ENCODE measurements at regions not wholly inside any gene's neighbourhood (a gene's known extent, or its start where the extent isn't known, plus 50 kb on each side); places are given as distances from the start of the nearest gene placed in this dataset.

DNA sequence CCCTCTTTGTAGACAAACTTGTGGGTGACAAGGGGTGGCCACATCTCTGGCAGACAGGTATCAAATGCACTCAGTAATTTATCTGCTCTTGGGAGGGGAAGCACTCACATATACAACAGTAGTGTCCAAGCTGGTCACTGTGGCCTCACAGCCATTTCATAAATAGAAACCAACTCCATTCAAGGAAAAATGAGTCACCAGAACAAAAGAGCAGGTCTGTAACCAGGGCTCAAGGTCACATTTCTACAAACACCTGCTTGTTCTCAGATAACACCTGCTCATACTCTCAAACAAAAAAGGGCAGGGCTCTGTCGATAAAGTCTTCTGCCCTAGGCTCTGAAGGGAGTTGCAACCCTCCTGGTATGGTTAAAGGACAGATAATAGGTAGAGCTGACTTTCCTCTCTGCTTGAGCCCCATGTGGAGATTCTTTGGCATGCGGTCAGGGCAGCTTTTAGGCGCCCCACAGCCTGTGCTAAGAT is 459.0 kb downstream of the BCL11A start:
- ATAC-seq (no peak), DNase-seq (no peak)
- Mint-ChIP-seq H3K4me3 (no peak overlapping the region), H3K9me3 (ENCODE audit: insufficient read depth) (no peaks in the 10 kb centered on the region), H3K36me3 (ENCODE audit: low read depth) (no peaks in the 10 kb centered on the region), H3K27me3 (ENCODE audit: low read depth) (peaks cover 3% of the 10 kb centered on the region), H3K4me1 (ENCODE audit: low read depth) (no peaks in the 10 kb centered on the region), H3K27ac (no peak overlapping the region)
- ChIA-PET CTCF (no interaction called here), POLR2A (no interaction called here)

DNA sequence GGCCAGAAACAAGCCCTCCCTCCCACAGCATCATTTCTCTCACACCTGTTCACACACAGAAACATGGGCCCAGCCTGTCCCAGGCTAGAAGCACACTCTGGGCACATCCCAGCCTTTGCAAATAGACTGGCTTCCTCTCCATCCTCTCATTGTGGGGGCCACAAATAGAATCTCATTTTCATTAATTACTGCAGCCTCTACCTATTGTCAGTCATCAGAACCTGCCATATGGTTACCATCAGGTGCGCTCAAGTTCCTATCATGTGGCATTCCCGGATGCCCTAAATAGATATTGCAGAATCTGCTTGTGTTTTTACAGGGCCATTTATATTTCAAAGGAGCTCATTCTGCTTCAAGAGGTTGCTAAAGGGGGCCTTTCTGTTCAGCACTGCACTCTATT is 460.7 kb downstream of the BCL11A start:
- H3K27ac Mint-ChIP-seq = no peak overlapping the region
- POLR2A ChIA-PET = no interaction called here
- H3K27me3 Mint-ChIP-seq (ENCODE audit: low read depth) = no peaks in the 10 kb centered on the region
- no peaks in the 10 kb centered on the region for H3K4me1 Mint-ChIP-seq (ENCODE audit: low read depth)
- no peak for DNase-seq
- no peaks in the 10 kb centered on the region for H3K9me3 Mint-ChIP-seq (ENCODE audit: insufficient read depth)
- H3K4me3 Mint-ChIP-seq = no peak overlapping the region
- H3K36me3 Mint-ChIP-seq (ENCODE audit: low read depth) = no peaks in the 10 kb centered on the region
- no peak for ATAC-seq
- CTCF ChIA-PET = interaction anchor here (0.6 kb wide), 1 partner anchor 1602 kb away, joined by 3 read pairs; no protein-coding TSS in a partner anchor

DNA sequence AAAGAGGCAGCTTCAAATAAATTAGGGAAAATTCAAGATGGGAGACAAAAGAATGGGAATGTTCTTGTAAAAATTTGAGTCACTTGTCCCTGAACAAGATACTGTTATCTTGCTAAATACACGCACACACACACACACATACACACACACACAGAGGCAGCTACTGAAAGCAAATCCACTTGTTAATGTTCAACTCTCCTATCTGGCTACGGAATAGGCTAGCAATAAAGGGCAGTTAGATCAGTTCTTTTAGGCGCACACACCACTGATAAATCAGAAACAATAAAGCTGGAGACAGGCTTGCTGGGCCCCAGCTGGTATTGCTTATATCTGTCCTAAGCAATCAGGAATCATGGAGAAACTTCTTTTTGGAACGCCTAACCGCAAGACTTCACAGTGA is 461.6 kb downstream of the BCL11A start:
- no peaks in the 10 kb centered on the region for H3K9me3 Mint-ChIP-seq (ENCODE audit: insufficient read depth)
- DNase-seq = no peak
- H3K27me3 Mint-ChIP-seq (ENCODE audit: low read depth) = no peaks in the 10 kb centered on the region
- H3K27ac Mint-ChIP-seq = no peak overlapping the region
- no peaks in the 10 kb centered on the region for H3K36me3 Mint-ChIP-seq (ENCODE audit: low read depth)
- no peak for ATAC-seq
- CTCF ChIA-PET = no interaction called here
- no peak overlapping the region for H3K4me3 Mint-ChIP-seq
- POLR2A ChIA-PET = no interaction called here
- no peaks in the 10 kb centered on the region for H3K4me1 Mint-ChIP-seq (ENCODE audit: low read depth)

DNA sequence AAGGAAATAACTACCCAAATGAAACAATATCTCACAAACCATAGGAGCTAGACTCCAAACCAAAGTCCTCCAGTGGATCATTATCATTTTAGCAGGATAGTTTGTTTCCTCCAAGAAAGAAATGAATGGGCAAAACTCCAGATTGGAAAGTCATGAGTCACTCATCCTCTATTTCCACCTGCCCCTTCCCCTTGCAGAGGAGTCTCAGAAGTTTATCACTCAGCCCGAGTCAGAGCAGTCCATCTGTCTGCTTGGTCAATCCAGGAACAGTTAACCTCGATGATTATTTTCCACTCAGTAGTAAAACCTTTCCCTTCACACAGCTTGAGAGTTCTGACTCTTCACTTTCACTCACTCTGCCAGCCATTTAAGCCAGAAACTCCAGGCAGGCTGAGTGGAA is 462.2 kb downstream of the BCL11A start:
- no peak overlapping the region for H3K4me3 Mint-ChIP-seq
- H3K36me3 Mint-ChIP-seq (ENCODE audit: low read depth) = no peaks in the 10 kb centered on the region
- H3K27me3 Mint-ChIP-seq (ENCODE audit: low read depth) = no peaks in the 10 kb centered on the region
- ChIA-PET CTCF (interaction anchor here (0.6 kb wide), 1 partner anchor 802 kb away, joined by 3 read pairs; no protein-coding TSS in a partner anchor), POLR2A (no interaction called here)
- DNase-seq (no peak), ATAC-seq (no peak)
- H3K9me3 Mint-ChIP-seq (ENCODE audit: insufficient read depth) = no peaks in the 10 kb centered on the region
- H3K27ac Mint-ChIP-seq = no peak overlapping the region
- no peaks in the 10 kb centered on the region for H3K4me1 Mint-ChIP-seq (ENCODE audit: low read depth)

DNA sequence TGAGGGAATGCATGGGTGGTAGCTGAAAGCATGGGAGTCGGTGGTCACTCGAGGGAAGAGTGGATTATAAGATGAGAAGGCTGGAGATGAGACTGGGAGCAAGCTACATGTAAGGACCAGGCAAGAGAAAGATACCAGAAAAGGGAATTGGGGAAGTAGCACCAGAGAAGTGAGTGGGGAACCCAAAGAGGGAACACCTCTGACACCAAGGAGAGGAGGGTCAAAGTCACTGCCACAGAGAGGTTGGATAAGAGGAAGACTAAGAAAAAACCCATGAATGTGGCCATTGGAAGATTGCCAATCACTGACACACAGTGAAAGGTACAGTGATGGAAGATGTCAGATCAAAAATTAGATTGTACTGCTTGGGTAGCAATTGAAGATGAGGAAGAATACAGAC is 473.9 kb downstream of the BCL11A start:
- no peak overlapping the region for H3K27ac Mint-ChIP-seq
- H3K4me1 Mint-ChIP-seq (ENCODE audit: low read depth) = no peaks in the 10 kb centered on the region
- CTCF ChIA-PET = no interaction called here

DNA sequence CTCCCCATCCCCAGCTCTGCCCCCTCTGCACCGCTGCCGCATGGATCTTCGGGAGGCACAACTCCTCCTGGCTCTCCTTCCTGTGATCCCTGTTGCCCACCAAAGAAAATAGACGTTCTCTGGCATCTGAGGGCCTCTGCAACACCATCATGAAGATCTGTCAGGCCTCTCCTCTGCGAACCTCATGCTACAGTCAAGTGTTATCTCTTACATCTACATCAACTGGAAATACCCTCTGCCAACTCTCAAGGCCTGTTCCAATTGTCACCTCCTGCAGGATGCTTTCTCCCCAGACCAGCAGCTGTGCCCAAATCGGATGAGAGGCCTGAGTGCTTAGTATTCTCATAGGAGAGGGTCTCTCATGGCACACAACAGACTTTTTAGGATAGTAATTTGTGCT is 478.4 kb downstream of the BCL11A start:
- DNase-seq (no peak), ATAC-seq (no peak)
- Mint-ChIP-seq H3K4me1 (ENCODE audit: low read depth) (no peaks in the 10 kb centered on the region), H3K27ac (no peak overlapping the region), H3K4me3 (no peak overlapping the region), H3K27me3 (ENCODE audit: low read depth) (no peaks in the 10 kb centered on the region), H3K36me3 (ENCODE audit: low read depth) (no peaks in the 10 kb centered on the region), H3K9me3 (ENCODE audit: insufficient read depth) (no peaks in the 10 kb centered on the region)
- CTCF ChIA-PET = no interaction called here
- POLR2A ChIA-PET = no interaction called here

More for the DNA sequence above, 473.9 kb downstream of the BCL11A start:
- no peaks in the 10 kb centered on the region for H3K36me3 Mint-ChIP-seq (ENCODE audit: low read depth)
- H3K4me3 Mint-ChIP-seq = no peak overlapping the region
- POLR2A ChIA-PET = no interaction called here
- DNase-seq = no peak
- H3K27me3 Mint-ChIP-seq (ENCODE audit: low read depth) = no peaks in the 10 kb centered on the region
- peaks cover 5% of the 10 kb centered on the region for H3K9me3 Mint-ChIP-seq (ENCODE audit: insufficient read depth)
- no peak for ATAC-seq

DNA sequence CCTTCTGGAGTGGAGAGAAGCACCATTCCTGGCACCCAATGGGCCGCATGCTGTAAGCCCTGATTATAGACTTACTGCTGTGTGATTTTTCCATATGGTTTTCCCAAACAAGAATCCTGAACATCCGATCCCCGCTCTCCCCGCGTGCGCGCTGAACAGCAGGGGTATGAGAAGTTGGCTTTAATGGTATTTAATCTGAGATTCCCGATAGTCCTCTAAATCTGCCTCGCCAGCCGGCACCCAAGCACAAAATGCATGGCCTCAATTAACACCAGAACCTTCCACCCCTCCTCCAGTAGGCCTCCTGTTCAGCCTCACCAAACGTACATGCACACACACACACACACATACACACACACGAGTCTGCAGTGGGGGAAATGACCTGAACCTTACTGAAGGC is 480.3 kb downstream of the BCL11A start:
- DNase-seq (no peak), ATAC-seq (no peak)
- H3K4me3 Mint-ChIP-seq = no peak overlapping the region
- no peaks in the 10 kb centered on the region for H3K9me3 Mint-ChIP-seq (ENCODE audit: insufficient read depth)
- H3K27ac Mint-ChIP-seq = no peak overlapping the region
- CTCF ChIA-PET = no interaction called here
- POLR2A ChIA-PET = no interaction called here
- H3K36me3 Mint-ChIP-seq (ENCODE audit: low read depth) = no peaks in the 10 kb centered on the region
- no peaks in the 10 kb centered on the region for H3K27me3 Mint-ChIP-seq (ENCODE audit: low read depth)
- H3K4me1 Mint-ChIP-seq (ENCODE audit: low read depth) = no peaks in the 10 kb centered on the region

DNA sequence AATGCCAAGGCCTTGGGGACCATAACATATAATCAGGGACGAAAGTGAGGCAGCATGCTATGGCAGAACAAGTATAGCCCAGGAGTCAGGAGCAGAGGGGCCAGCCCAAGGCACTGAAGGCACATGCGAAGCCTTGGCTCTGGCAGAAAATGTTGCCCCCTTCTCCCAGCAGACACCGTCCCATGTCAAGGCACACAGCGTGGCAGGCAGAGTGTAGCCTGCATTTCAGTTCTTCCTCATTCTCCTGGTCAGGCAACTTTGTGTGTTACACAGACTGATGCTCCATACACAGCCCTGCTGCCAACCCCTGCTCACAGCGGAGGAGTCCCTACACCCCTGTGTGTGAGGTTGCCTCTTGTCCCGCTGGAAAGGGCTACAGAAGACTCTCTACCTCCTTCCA is 480.8 kb downstream of the BCL11A start:
- no peaks in the 10 kb centered on the region for H3K36me3 Mint-ChIP-seq (ENCODE audit: low read depth)
- POLR2A ChIA-PET = no interaction called here
- H3K27me3 Mint-ChIP-seq (ENCODE audit: low read depth) = no peaks in the 10 kb centered on the region
- no peak overlapping the region for H3K4me3 Mint-ChIP-seq
- CTCF ChIA-PET = no interaction called here
- H3K9me3 Mint-ChIP-seq (ENCODE audit: insufficient read depth) = no peaks in the 10 kb centered on the region
- no peak overlapping the region for H3K27ac Mint-ChIP-seq
- DNase-seq = no peak
- H3K4me1 Mint-ChIP-seq (ENCODE audit: low read depth) = no peaks in the 10 kb centered on the region
- no peak for ATAC-seq

DNA sequence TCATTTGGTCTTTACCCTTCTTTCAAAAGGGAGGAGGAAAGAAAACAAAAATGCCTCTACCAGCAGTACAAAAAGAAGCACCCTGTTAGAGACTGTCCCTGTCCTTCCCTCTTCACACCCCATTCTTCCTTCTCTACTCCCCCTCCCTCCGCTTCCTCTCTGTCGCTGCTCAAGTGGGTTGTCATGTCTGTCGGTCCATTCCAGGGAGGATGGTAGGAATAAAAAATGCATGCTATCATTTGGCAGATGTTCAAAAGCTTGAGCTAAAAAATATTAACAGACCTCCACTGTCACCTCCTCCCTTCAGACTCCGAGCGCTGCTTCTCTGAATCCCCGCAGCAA is 482.0 kb downstream of the BCL11A start:
- DNase-seq = no peak
- Mint-ChIP-seq H3K4me1 (ENCODE audit: low read depth) (no peaks in the 10 kb centered on the region), H3K27me3 (ENCODE audit: low read depth) (no peaks in the 10 kb centered on the region), H3K36me3 (ENCODE audit: low read depth) (no peaks in the 10 kb centered on the region), H3K9me3 (ENCODE audit: insufficient read depth) (no peaks in the 10 kb centered on the region), H3K4me3 (no peak overlapping the region), H3K27ac (no peak overlapping the region)
- POLR2A ChIA-PET = no interaction called here
- CTCF ChIA-PET = no interaction called here
- no peak for ATAC-seq

DNA sequence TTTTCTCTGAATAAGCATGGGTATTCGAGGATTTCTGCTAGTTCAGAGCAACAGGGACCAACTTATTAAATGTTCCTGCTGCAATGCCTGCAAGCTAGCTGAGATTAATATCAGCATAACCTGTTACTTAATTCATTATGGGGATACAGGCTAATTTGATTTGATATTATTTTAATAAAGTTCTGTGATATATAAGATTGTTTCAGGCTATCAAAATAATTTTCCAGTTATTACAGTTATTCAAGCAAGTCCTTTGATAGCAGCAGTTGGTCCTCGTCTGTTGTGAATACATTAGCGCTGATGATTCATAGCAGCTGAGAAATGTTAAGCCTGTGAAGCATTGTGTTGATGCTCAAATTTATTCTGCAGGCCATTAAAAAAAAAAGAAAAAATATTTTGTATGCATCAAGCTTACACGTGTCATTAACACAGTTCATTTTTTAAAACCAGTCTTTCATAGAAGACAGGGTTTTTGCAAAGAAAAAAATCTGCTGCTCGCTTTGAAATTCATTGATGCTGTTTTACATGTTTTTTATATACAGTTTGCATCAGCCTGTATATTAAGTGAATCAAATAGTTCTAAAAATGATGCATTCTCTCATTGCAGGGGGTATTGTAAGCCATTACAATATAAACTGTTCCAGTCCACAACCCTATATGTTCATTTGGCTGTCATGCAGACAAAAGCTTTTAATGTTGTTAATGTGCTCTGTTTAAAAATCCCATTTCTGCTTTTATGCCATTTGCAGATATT is 482.5 kb downstream of the BCL11A start:
- no peak for DNase-seq
- CTCF ChIA-PET = no interaction called here
- Mint-ChIP-seq H3K4me1 (ENCODE audit: low read depth) (no peaks in the 10 kb centered on the region), H3K27me3 (ENCODE audit: low read depth) (no peaks in the 10 kb centered on the region), H3K4me3 (no peak overlapping the region), H3K9me3 (ENCODE audit: insufficient read depth) (no peaks in the 10 kb centered on the region), H3K36me3 (ENCODE audit: low read depth) (no peaks in the 10 kb centered on the region), H3K27ac (no peak overlapping the region)
- ATAC-seq = no peak
- POLR2A ChIA-PET = no interaction called here

DNA sequence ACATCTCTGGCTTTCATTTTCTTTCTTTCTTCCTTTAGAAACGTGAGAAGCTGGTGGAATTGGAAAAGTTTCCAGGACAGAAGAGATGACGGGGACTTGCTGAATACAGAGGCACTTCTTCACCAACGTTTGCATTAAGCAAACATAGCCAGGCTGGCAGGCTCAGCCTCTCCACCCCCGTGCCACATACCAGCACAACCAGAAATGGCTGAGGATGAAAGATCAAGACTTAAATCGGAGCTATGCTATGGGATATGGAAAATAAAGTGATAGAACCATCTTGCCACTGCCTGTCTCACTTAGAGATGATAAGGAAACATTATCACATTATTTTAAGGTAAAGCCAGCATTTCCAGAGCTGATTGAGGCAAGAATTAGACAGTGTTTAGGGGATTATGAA is 483.3 kb downstream of the BCL11A start:
- ChIA-PET CTCF (no interaction called here), POLR2A (no interaction called here)
- ATAC-seq (no peak), DNase-seq (no peak)
- H3K4me3 Mint-ChIP-seq = no peak overlapping the region
- H3K27ac Mint-ChIP-seq = no peak overlapping the region
- H3K4me1 Mint-ChIP-seq (ENCODE audit: low read depth) = no peaks in the 10 kb centered on the region
- H3K36me3 Mint-ChIP-seq (ENCODE audit: low read depth) = no peaks in the 10 kb centered on the region
- H3K27me3 Mint-ChIP-seq (ENCODE audit: low read depth) = no peaks in the 10 kb centered on the region
- H3K9me3 Mint-ChIP-seq (ENCODE audit: insufficient read depth) = no peaks in the 10 kb centered on the region

DNA sequence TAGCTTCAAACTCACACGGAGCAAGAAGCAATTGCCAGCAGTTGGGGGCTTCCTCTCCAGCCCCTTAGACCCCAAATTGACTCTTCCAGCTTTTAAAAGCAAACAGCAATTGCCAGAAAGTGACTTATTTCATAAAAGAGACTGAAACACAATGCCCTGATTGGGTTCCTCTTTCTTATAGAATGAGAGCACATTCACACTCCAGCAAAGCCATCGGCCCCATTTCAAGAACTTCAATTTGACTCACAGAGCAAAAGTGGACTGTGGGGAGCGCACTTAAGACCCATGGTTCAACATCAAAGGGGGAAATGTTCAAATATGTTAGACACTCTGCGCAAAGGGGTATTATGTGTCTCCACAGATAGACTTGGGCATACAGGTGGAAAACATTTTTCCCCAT is 484.7 kb downstream of the BCL11A start:
- CTCF ChIA-PET = no interaction called here
- no peaks in the 10 kb centered on the region for H3K9me3 Mint-ChIP-seq (ENCODE audit: insufficient read depth)
- H3K4me1 Mint-ChIP-seq (ENCODE audit: low read depth) = no peaks in the 10 kb centered on the region
- H3K4me3 Mint-ChIP-seq = no peak overlapping the region
- POLR2A ChIA-PET = no interaction called here
- no peak for ATAC-seq
- DNase-seq = no peak
- no peaks in the 10 kb centered on the region for H3K36me3 Mint-ChIP-seq (ENCODE audit: low read depth)
- H3K27me3 Mint-ChIP-seq (ENCODE audit: low read depth) = no peaks in the 10 kb centered on the region
- H3K27ac Mint-ChIP-seq = no peak overlapping the region

DNA sequence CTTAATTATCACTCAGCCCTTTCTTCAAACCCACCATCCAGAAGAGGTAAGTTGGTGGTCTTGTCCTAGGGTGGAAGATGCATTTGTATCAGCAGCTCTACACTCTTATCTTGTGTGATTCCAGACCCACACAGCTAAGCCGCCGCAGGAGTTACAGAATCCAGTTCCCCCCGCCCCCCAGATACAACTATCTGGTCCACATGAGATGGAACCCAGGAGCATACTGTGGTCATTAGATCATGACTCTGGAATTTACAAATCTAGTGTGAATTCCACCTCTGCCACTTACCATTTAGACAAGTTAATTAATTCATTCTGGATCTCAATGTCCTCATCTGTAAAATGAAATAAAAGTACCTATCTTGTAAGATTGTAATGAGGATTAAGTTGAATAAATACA is 486.4 kb downstream of the BCL11A start:
- H3K27me3 Mint-ChIP-seq (ENCODE audit: low read depth) = no peaks in the 10 kb centered on the region
- no peaks in the 10 kb centered on the region for H3K9me3 Mint-ChIP-seq (ENCODE audit: insufficient read depth)
- DNase-seq (no peak), ATAC-seq (no peak)
- no peak overlapping the region for H3K27ac Mint-ChIP-seq
- no peaks in the 10 kb centered on the region for H3K36me3 Mint-ChIP-seq (ENCODE audit: low read depth)
- H3K4me3 Mint-ChIP-seq = no peak overlapping the region
- ChIA-PET POLR2A (no interaction called here), CTCF (no interaction called here)
- no peaks in the 10 kb centered on the region for H3K4me1 Mint-ChIP-seq (ENCODE audit: low read depth)

Measured in activated CD8-positive, alpha-beta T cell treated with anti-CD3 and anti-CD28 coated beads, Interleukin-2, amount 10 ng/mL, durations not matched to agents 7 days and 5 days (primary cell).